H9 (cell line): ENCODE measurements at regions not wholly inside any gene's neighbourhood (a gene's known extent, or its start where the extent isn't known, plus 50 kb on each side); places are given as distances from the start of the nearest gene placed in this dataset.

ENCODE experiments used
- DNase-seq: peaks from one replicate; pipeline ENCODE4 v3.0.0-alpha.2; 2017
- H2AFZ ChIP-seq: one replicate; pipeline ENCODE4 v1.6.1; 2013; ENCODE audit warnings: mild to moderate bottlenecking, low read length, control low read depth, moderate library complexity
- H2AK5ac ChIP-seq: 2 replicates; pipeline ENCODE4 v1.6.1; 2013; ENCODE audit warnings: low read length, control low read depth, mixed read lengths; ENCODE audit not compliant: insufficient read length
- H2BK120ac ChIP-seq: one replicate; pipeline ENCODE4 v1.6.1; 2013; ENCODE audit warnings: low read depth, mild to moderate bottlenecking, low read length, control low read depth, inconsistent platforms; ENCODE audit not compliant: poor library complexity, severe bottlenecking
- H2BK12ac ChIP-seq: 2 replicates; pipeline ENCODE4 v1.6.1; 2013; ENCODE audit warnings: low read length, control low read depth, mixed read lengths, low read depth; ENCODE audit not compliant: insufficient read length
- H2BK15ac ChIP-seq: 2 replicates; pipeline ENCODE4 v1.6.1; 2013; ENCODE audit warnings: low read depth, low read length, control low read depth
- H2BK20ac ChIP-seq: one replicate; pipeline ENCODE4 v1.6.1; 2013; ENCODE audit warnings: low read depth, mild to moderate bottlenecking, low read length, control low read depth, inconsistent platforms; ENCODE audit not compliant: poor library complexity, severe bottlenecking
- H2BK5ac ChIP-seq: 2 replicates; pipeline ENCODE4 v1.6.1; 2013; ENCODE audit warnings: low read length, control low read depth, mixed read lengths; ENCODE audit not compliant: insufficient read length
- H3K14ac ChIP-seq: 2 replicates; pipeline ENCODE4 v1.6.1; 2013; ENCODE audit warnings: low read length, control low read depth; ENCODE audit not compliant: insufficient read depth
- H3K18ac ChIP-seq: 2 replicates; pipeline ENCODE4 v1.6.1; 2013; ENCODE audit warnings: low read depth, mild to moderate bottlenecking, mixed read lengths, low read length, control low read depth; ENCODE audit not compliant: insufficient read length
- H3K23ac ChIP-seq: 2 replicates; pipeline ENCODE4 v1.6.1; 2013; ENCODE audit warnings: low read length, control low read depth, mixed read lengths, low read depth; ENCODE audit not compliant: insufficient read length
- H3K23me2 ChIP-seq: 2 replicates; pipeline ENCODE4 v1.6.1; 2013; ENCODE audit warnings: low read depth, mild to moderate bottlenecking, mixed read lengths, low read length, control low read depth; ENCODE audit not compliant: insufficient read length, poor library complexity, severe bottlenecking
- H3K27ac ChIP-seq: 2 replicates; pipeline ENCODE4 v1.5.1; 2013; ENCODE audit warnings: low read length, control low read depth, mixed read lengths, low read depth; ENCODE audit not compliant: insufficient read length
- H3K27me3 ChIP-seq: 2 replicates; pipeline ENCODE4 v1.6.1; 2013; ENCODE audit warnings: low read length, control low read depth, inconsistent platforms; ENCODE audit not compliant: insufficient read depth
- H3K4ac ChIP-seq: 2 replicates; pipeline ENCODE4 v1.6.1; 2013; ENCODE audit warnings: low read depth, mild to moderate bottlenecking, control low read depth, inconsistent platforms, low read length, moderate library complexity
- H3K4me1 ChIP-seq: 2 replicates; pipeline ENCODE4 v1.6.1; 2013; ENCODE audit warnings: low read length, control low read depth, inconsistent platforms; ENCODE audit not compliant: insufficient read depth
- H3K4me2 ChIP-seq: 2 replicates; pipeline ENCODE4 v1.6.1; 2013; ENCODE audit warnings: low read length, control low read depth, mixed read lengths; ENCODE audit not compliant: insufficient read length, insufficient read depth
- H3K56ac ChIP-seq: 2 replicates; pipeline ENCODE4 v1.6.1; 2013; ENCODE audit warnings: low read depth, mild to moderate bottlenecking, mixed read lengths, low read length, control low read depth; ENCODE audit not compliant: insufficient read length
- H3K79me1 ChIP-seq: 2 replicates; pipeline ENCODE4 v1.6.1; 2013; ENCODE audit warnings: low read depth, mild to moderate bottlenecking, moderate library complexity, low read length, control low read depth, inconsistent platforms; ENCODE audit not compliant: insufficient read depth, poor library complexity, severe bottlenecking
- H3K79me2 ChIP-seq: 2 replicates; pipeline ENCODE4 v1.6.1; 2013; ENCODE audit warnings: low read length, control low read depth, inconsistent platforms; ENCODE audit not compliant: insufficient read depth
- H3K9ac ChIP-seq: 2 replicates; pipeline ENCODE4 v1.6.1; 2013; ENCODE audit warnings: low read length, control low read depth, mixed read lengths; ENCODE audit not compliant: insufficient read length; ENCODE audit errors: extremely low read depth
- H3K9me3 ChIP-seq: one replicate; pipeline ENCODE4 v1.6.1; 2013; ENCODE audit warnings: low read depth, low read length, inconsistent platforms; ENCODE audit not compliant: control insufficient read depth
- H3T11ph ChIP-seq: one replicate; pipeline ENCODE4 v1.6.1; 2013; ENCODE audit warnings: mild to moderate bottlenecking, low read length, control low read depth, inconsistent platforms
- H4K20me1 ChIP-seq: one replicate; pipeline ENCODE4 v1.6.1; 2013; ENCODE audit not compliant: control insufficient read depth, insufficient read length, insufficient read depth
- H4K5ac ChIP-seq: 2 replicates; pipeline ENCODE4 v1.6.1; 2013; ENCODE audit warnings: low read depth, mild to moderate bottlenecking, mixed read lengths, low read length, control low read depth; ENCODE audit not compliant: insufficient read length
- H4K8ac ChIP-seq: replicated peaks from 2 replicates; pipeline ENCODE4 v1.6.1; 2013; ENCODE audit warnings: low read length, control low read depth, mixed read lengths, low read depth; ENCODE audit not compliant: insufficient read length
- H4K91ac ChIP-seq: 2 replicates; pipeline ENCODE4 v1.6.1; 2013; ENCODE audit warnings: low read depth, mild to moderate bottlenecking, moderate library complexity, mixed read lengths, low read length, control low read depth; ENCODE audit not compliant: insufficient read length
- H3K27ac Mint-ChIP-seq, 3 experiments: 2 replicates in 2 of 3; 3 replicates in 1 of 3; pipeline ENCODE4 v1.8.0; 2020 to 2021; ENCODE audit warnings: mixed read lengths in 3 of 3, mild to moderate bottlenecking in 1 of 3, moderate library complexity in 1 of 3
- H3K27me3 Mint-ChIP-seq: 2 replicates; pipeline ENCODE4 v1.8.0; 2021; ENCODE audit warnings: low read depth, mild to moderate bottlenecking, moderate library complexity, mixed read lengths
- H3K36me3 Mint-ChIP-seq, 3 experiments: 2 replicates in 2 of 3; 3 replicates in 1 of 3; pipeline ENCODE4 v1.8.0; 2020 to 2021; ENCODE audit warnings: low read depth in 3 of 3, mixed read lengths in 3 of 3; ENCODE audit not compliant: insufficient read depth in 1 of 3
- H3K4me1 Mint-ChIP-seq, 2 experiments: 2 replicates each; pipeline ENCODE4 v1.8.0; 2020; ENCODE audit warnings: mixed read lengths in 2 of 2
- H3K4me3 Mint-ChIP-seq, 2 experiments: 2 replicates in 1 of 2; 3 replicates in 1 of 2; pipeline ENCODE4 v1.8.0; 2020 to 2021; ENCODE audit warnings: mild to moderate bottlenecking in 2 of 2, mixed read lengths in 2 of 2, moderate library complexity in 1 of 2
- H3K9me3 Mint-ChIP-seq, 2 experiments: 2 replicates in 1 of 2; 3 replicates in 1 of 2; pipeline ENCODE4 v1.8.0; 2020; ENCODE audit warnings: mild to moderate bottlenecking in 2 of 2, mixed read lengths in 2 of 2, moderate library complexity in 1 of 2
- CTCF ChIP-seq: fragments of 200-600 bp; sonication (generic); conservative IDR thresholded peaks from 3 replicates; pipeline ENCODE4 v1.8.0; 2021; ENCODE audit warnings: antibody characterized with exemption, mild to moderate bottlenecking

GRCh38 chr5:82834151-82834550 is 243.0 kb downstream of the TMEM167A start:
- H3K36me3 Mint-ChIP-seq = peaks cover 22 to 28% (median 22%) of the 10 kb centered on the region in 3 experiments
- no peak for DNase-seq

More at GRCh38 chr5:82834151-82834550, 243.0 kb downstream of the TMEM167A start:
- Histone ChIP-seq H3K9ac (no peak overlapping the region), H3K79me2 (no peaks in the 10 kb centered on the region), H2AFZ (no peak overlapping the region), H3K23ac (no peak overlapping the region), H3K23me2 (no peaks in the 10 kb centered on the region), H3K27ac (no peak overlapping the region), H3K56ac (no peak overlapping the region), H3K4me1 (peaks cover 2% of the 10 kb centered on the region; the same call in 1 of the 2 replicates), H2BK12ac (no peak overlapping the region), H4K20me1 (no peaks in the 10 kb centered on the region), H2BK120ac (no peak overlapping the region), H2BK5ac (no peak overlapping the region), H3K79me1 (no peaks in the 10 kb centered on the region), H2BK15ac (no peak overlapping the region), H2AK5ac (no peak overlapping the region), H3K27me3 (no peaks in the 10 kb centered on the region), H3T11ph (no peak overlapping the region), H4K91ac (no peak overlapping the region), H3K18ac (no peak overlapping the region), H4K8ac (no peak overlapping the region), H2BK20ac (no peak overlapping the region), H3K9me3 (peaks cover 16% of the 10 kb centered on the region), H3K14ac (no peak overlapping the region), H4K5ac (no peak overlapping the region), H3K4me2 (no peak overlapping the region), H3K4ac (no peak overlapping the region)
- Mint-ChIP-seq H3K27me3 (no peaks in the 10 kb centered on the region), H3K27ac (peak overlapping the region in 1 of 3 experiments; percentile 59; a peak in 4 of 7 replicates), H3K4me1 (peaks cover 23 to 25% of the 10 kb centered on the region in 2 experiments), H3K4me3 (no peak overlapping the region; a peak in 1 of 5 replicates), H3K9me3 (peaks cover 29 to 34% of the 10 kb centered on the region in 2 experiments)
- no peak for TF ChIP-seq CTCF
